Stimulated activated CD8-positive, alpha-beta memory T cell treated with anti-CD3 and anti-CD28 coated beads, Interleukin-7, amount 100 ng/mL, for 1 hour (primary cell): ENCODE measurements at regions not wholly inside any gene's neighbourhood (a gene's known extent, or its start where the extent isn't known, plus 50 kb on each side); places are given as distances from the start of the nearest gene placed in this dataset.
"Not testable (repeated sequence)": the region's sequence is repeated elsewhere in the genome, so short reads cannot be mapped to it uniquely, and the experiment has no call there.

Experiments
- DNase-seq, 2 donors: peaks; one replicate each; pipeline ENCODE4 v3.0.0-alpha.2; 2020; ENCODE audit warnings: low read depth in 2 of 2

DNA sequence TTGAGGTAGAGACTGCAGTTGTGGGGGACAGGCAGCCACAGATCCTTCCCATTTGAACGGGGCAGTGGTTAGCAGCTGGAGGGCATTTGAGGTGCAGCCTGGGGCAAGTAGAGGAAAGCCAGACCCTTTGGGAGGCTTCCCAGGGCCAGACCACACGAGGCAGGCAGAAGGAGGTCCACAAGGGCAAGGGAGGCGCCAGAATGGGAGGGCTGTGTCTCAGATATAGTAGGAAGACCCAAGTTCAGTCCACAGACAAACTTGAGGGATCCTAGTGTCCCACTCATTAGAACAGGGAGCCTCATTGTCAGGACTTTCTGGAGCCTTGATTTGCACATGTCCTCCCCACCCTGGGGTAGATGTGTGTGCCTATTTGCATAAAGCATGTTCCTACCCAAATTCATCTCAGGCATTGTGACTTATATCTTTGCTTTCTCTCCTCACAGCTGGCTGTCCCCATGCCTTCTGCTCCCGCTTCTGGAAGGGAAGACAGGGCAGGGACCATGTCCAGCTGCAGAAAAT lies 166.0 kb downstream of the VEGFA start:
- no peak for DNase-seq

DNA sequence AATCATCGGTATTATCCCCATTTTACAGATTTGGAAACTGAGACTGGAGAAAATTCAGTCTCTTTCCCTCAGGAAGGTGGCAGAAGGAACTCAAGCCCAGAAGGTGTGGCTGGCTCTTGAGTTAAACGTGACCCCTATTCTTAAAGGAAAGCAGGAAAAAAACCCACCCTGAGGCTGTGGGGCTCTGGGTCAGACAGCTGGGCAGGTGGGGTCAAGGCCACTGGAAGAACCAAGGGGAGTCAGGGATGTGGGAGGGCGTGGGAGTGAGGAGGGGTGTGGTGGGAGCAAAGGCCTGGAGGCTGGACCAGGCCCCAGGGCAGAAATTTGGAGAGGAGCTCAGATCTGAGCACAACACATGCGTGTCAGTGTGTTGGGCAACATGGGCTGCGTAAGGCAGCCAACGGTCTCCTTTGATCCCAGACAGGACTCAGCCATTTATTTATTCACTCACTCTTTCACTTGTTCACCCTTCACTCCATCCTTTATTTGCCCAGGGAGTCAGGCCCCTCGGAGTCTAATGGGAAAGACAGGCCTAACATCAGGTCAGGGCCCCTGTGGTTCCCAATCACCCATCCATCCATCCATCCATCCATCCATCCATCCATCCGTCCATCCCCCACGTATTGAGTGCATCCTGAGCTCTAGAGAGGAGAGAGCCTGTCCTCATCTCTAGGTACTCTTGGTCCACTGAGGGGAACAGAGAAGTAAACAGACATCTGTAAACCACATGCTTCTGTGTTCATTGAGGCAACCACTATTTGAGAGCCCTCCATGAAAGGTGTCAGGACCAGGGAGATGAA lies 165.0 kb downstream of the VEGFA start:
- DNase-seq: no peak

DNA sequence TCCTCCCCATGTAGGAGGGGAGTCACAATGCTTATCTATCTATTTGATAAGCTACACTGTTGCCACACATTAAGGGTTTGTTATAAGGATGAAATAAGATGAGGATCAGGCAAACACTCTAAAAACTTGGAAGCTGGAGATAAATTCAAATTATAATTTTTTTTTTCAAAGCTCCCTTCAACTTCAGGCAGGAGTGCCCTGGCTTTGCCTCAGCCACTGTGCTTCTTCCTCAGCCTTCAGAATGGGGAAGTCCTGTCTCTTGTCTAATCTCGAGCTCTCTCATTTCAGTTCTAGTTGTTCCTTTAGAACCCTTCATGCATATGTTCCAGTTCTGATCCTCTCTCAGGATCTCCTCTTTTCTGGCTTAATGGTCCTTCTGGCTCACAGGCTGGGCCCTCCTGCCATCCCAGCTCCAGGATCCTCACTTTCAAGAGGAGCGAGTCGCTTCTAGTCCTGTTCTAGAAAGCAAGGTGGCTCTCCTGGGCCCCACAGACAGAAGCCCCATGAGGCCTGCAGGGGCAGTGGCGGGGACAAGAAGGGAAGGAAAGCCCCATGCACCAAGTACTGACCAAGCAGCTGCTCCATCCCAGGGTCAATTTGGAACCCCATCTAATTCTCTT lies 164.3 kb downstream of the VEGFA start:
- no peak for DNase-seq

DNA sequence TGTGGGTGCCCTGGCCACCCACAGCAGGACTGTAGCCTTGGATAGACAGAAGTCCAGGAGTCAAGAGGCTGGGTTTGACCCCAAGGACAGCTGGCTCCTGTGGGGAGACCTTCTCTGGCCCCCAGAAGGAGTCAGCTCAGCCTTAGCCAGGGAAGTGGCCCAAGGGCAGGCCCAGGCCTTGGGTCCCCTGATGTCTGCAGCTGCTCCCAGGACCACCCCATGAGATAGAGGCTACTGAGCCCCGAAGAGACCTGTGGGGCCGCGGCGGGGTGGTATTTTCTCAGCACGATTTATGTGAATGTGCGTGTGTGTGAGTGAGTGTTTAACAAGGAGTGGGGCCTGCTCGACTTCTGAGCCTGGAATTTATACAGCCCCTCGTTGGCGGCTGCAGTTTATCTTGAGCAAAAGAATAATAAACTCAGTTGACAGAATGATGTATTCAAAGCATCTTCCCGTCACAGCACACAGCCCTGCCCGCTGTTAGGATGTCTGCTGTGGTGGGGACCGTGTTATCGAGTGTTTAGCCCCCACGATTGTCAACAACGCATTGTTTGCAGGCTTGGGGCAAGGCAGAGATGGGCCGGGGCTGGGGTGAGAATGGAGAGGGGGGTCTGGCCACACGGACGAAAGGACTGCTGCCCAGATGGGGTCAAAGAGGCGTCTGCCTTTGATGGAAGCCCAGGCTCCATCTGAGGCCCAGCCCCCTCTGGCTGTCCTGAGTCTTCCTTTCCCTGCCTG lies 163.3 kb downstream of the VEGFA start:
- no peak for DNase-seq

DNA sequence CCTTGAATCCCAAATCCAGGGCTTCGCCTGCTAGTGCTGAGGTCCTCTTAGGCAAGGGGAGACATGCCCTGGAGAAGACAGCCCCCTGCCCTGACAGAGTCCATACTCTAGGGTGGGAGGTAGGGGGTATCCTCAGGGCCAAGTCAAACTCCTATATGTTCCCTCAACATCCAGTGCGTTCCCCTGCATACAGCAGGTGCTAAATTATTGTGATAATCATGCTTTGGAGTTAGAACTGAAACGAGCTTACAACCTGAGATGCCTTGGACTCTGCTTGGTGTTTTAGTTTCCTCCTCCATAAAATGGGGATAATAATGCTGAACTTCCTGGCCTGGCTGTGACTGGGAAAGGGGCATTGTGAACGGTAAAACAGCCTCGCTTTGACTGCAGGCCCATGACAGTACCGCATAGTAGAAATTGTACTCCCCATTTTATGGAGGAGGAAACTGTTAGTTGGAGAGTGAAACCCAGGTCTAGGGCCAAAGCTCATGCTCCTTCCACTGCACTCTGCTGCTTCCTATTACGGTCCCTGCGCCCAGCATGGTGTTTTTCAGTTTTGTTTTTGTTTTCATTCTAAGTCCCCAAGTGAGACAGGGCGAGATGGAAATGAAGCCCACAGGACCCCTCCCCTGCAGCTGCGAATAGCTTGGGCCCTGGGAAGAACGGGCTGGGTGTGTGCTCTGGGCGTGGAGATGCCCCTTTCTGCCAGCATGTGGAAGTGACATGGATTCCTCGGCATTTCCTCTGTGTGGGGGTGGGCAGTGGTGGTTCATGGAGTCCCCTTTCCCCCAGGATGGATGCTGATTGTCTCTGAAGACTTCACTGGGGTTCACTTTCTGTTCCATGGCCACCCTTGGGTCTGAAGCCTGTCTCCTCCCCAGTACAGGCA lies 162.5 kb downstream of the VEGFA start:
- DNase-seq: no peak

DNA sequence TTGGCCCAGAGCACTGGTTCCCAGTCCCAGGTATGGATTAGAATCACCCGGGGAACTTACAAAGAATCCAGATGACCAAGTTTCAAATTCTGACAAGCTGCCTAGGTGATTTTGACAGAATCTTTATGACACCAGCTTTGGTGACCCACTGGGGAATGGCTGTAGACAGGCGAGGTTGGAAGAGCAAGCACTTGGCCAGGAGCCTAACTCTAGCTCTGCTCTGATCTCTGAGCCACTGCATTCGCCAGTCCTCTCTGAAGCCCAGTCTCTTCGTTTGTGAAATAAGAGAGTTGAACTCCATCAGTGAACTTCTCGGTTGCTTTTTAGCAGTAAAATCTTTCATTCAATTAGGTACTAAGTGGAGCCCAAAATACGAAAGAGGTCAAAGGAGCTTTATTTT lies 161.2 kb downstream of the VEGFA start:
- DNase-seq: no peak

DNA sequence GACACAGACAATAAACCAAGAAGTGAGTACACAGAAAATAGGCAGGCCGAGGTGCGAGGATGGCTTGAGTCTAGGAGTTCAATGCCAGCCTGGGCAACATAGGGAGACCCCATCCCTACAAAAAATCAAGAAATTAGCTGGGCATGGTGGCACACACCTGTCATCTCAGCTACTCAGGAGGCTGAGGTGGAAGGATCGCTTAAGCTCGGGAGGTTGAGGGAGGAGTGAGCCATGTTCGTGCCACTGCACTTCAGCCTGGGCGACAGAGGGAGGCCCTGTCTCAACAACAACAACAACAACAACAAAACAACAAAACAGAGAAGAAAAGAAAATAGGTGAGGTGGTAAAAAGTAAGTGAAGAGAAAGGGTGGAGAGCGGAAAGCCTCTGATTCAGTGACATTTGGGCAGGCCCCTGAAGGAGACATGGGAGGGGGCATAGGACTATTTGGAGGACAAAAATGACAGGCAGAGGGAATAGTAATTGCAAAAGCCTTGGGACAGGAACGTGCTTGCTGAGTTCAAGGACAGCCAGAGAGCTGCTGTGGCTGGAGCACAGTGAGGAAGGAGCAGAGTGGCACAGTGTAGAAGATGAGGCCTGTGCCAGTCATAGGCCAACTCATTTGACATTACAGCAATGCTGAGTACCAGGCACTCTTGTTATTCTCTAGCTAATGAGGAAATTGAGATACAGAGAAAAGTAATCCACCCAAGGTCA lies 160.6 kb downstream of the VEGFA start:
- DNase-seq: no peak

DNA sequence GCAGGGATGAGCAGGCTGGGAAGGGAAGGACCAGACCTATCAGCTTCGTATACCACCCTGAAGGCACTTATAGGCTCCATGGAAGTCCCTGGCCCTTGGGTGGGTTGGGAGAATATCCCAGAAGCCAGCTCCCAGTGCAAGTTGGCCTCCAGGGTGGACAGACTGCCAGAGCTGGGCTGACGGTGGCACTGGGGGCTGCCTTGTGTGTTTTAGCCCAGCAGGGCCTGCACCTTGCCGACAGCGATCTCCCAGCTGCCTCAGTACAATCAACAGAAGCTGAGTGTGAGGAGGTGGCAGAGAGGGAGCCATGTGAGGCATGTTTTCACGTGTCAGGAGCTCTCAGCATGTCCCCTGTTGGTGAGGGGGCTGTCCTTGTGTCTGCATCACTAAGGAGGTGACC lies 159.5 kb downstream of the VEGFA start:
- DNase-seq: no peak

DNA sequence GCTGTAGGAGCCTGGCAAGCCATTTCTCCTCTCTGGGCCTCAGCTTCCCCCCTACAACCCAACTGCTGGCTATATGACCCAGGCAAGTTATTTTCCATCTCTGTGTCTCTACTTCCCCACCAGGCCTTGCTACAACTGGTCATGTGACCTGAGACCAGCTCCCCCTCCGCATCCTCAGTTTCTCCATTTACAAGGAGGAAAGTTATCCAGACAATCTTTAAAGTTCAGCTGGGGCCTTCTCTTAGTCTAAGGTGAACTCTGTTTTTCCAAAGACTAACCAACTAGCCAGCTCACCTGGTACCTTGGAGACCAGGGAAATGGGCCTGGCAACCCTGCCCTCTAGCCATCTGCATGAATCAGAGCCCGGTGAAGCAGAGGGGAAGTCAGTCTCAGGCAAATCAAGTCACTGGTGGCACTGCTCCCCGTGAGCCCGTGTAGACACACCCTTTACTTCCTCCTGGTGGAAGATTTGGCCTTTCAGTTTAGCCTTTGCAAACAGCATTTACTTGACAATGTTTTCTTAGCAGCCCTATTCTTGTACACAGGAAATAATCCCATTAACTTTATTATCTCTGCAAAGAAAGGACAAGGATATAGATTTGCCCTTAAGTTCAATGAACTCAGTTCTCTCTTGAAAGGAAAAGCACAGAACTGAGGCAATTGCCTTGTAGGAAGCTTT lies 157.7 kb downstream of the VEGFA start:
- DNase-seq: no peak

DNA sequence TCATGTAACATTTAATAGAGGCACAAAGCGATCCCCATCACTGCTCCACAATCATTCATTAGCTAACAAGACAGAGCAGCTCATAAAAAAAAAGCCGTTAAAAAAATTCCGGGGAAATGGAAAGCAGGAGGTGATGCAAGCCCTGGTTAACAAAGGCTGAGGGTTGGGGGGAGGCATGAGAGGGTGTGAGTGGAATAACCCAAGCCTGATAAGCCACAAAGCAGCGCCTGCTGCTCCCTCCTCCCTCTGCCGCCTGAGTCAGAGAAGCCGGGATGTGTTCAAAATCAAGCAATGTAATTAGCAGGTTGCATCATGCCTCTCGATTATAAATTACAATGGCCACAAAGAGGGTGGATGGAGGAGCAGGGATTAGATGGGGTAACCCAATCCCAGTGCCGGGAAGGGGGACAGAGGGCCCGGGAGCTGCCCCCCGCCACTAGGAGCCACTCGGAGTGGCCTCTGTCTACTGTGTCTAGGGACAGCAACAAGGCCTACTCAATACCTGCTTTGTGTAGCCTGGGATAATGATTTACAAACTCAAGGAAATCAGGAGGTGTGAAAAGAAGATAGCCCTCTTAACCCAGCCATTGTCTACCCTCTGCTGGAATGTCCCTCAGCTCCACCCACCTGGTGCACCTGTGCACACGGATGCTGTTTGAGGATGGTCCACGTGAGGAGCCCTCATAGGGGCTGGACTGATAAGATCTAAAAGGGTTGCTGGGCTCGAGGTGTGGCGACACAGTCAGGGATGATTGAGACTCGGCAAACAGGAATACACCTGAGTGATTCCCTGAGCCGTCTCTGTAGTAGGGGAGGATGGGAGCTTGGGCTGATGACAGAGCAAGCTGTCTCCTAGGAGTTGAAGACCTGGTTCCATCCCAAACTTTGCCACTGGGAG lies 156.9 kb downstream of the VEGFA start:
- no peak for DNase-seq

DNA sequence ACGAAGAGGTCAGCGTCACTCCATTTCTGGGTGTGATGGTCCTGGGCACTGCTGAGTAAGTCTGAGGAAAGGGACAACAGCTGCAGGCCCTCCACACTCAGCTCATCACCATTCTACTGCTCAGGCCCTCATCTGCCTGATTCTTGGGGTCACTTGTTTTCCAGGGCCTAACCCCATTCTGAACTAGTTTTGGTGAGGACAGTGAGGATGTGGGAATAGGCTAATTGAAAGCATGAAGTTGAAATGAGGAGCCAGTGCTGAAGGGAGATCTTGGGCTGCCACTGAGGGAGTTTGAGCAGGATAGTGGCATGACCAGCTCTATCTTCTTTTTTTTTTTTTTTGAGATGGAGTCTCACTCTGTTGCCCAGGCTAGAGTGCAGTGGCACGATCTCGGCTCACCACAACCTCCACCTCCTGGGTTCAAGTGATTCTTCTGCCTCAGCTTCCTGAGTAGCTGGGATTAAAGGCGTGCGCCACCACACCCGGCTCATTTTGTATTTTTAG lies 155.7 kb downstream of the VEGFA start:
- DNase-seq: not testable (repeated sequence)

DNA sequence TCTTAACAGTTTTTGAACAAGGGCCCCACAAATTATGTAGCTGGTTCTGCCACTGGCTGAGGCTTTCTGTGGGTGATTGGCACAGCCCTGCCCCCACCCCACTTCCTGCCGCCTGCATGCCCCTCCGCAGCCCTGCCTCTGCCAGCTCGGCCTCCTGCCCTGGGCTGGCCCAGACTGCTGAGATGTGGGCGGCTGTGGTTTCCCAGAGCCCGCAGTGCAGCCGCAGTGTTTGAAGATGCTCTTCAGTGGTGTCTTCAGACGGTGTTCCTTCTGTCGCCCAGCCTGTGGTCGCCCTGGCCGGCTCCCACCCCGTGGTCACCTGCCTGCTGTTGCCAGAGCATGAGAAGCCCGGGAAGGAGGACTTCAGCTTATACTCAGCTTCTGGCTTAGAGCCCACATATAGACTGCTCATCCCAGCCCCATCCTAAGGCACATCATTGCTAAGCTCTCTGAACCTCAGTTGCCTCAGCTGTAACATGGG lies 154.3 kb downstream of the VEGFA start:
- peak; percentile 19 to 24 for DNase-seq

DNA sequence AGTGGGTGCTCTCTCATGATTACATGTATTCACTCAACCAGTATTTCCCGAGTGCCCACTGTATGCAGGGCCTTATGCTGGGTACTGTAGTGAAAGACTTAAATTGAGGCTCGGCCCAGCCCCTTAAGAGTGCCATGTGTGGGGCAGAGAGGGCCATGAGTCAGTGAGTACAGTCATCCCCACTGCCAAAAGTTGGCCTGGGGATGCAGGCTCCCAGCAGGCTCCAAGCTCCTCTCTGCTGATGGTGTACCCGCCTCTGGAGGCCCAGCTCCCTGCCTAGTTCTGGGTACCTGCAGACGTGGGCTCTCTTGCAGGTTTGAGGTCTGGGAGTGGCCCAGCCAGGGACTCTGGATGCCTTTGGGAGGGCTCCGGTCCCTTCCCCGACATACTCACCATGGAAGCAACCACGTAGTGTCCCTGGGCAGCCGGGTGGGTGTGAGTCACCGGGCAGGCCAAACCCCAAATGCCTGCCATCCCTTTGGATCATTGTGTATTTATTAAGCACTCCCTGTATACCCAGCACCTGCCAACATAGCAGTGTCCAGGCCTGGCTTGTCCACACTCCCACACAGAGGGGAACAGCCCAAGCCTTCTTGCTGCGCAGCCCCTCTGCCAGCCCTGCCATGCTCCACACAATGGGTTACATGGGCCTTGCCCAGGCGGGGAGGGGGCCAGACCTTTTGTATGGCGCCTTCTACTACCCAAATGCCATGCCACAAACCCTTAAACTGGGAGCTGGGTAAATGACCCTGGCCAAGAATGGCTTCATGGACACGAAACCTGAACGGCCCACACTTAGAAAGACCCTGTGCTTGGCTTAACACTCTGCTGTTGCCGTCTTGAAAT lies 153.6 kb downstream of the VEGFA start:
- DNase-seq: no peak

DNA sequence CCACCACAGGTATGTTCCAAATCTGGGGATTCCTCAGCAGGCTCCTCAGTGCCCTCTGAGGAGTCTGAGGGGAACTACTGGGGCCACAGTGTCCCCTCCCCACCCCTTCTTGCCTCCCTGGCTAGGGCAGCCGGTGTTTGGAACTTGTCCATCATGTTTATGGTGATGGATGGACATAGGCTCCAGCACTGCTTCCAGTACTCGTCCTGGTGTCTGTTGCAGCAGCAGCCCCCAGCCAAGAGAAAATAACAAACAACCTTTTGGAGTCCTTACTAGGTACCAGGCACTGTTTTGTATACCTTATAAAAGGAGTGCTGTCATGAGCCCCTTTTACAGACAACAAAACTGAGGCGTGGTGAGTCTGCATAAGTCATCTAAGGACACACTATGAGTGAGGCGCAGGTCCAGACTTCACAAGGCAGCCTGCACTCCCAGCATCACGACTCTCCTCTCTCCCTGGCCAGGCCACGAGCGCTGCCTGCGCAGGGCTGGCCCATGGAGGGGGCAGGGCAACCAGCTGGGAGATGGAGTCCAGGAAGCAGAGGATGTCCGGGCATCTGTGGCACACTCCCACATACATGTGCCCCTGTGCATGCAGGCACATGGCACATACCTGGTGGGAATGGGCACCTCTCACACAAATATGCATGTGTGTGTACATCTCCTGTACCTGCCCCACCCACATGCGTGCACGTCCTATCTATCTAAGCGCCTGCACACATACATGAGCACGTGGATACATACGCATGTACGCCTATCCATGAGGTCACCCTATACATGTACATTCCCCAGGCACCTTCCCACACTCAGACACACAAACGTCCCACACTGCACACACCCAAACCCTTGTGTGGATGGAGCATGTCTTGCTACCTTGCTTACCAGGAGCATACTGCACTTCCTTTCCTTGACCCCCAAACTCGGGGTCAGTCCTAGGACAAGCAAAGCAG lies 152.7 kb downstream of the VEGFA start:
- no peak for DNase-seq

DNA sequence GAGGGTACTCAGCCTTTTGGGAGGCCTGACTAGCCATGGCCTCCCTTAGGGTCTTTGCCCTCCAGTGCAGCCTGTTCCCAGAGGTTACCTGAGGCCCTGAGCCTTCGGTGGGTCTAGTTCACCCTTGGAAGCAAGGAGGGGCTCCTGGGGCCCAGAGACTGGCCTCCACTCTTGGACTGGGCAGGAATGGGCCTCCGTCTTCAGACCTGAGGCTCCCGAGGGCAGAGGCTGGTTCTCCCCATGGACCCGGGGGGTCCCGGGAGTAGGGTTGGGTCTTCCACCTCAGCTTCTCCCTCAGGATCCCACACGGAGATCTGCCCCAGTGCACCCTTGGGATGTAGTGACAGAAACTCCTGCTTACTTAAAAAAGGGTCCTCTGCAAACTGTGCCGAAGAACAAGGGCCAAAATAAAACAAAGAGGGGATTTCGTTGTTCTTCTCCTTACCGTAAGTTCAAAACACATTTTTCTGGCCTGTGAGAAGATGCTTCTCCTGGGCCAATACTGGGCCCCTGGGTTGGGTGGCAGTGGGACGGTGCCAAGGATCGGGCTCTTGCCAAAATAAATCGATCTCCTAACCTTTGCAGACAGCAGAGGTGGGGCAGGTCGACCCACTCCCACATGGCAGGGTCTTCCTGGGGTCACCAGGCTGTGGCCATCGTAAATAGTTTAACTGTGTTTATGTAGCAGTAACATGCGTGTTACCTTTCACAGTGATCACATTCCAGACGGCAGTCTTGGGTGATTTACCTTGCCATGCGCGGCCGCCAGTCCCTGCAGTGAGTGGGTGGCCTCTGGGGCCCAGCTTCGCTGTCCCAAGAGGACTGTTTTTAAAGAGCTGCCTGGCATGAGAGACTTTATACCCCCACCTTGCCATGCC lies 151.8 kb downstream of the VEGFA start:
- DNase-seq: no peak

DNA sequence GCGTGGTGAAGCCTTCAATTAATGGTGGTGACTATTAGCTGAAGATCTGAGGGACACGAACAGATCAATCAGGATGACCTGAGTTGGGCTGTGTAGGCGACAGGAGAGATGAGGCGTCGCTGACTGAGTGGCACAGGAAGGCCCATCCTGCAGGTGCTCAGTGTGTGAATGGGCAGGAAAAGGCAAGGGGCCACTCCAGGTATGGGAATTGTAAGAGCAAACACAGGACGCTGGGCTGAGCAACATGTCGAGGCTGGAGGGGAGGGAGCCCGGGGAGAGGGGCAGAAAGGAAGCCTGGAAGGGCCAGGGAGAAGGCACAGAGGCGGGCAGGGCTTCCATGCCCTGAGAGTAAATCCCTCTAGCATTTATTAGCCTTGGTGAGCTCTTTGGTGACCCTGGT lies 151.0 kb downstream of the VEGFA start:
- no peak for DNase-seq
